Nephron progenitor cell (in vitro differentiated cells): ENCODE measurements at regions not wholly inside any gene's neighbourhood (a gene's known extent, or its start where the extent isn't known, plus 50 kb on each side); places are given as distances from the start of the nearest gene placed in this dataset.
"Not testable (repeated sequence)": the region's sequence is repeated elsewhere in the genome, so short reads cannot be mapped to it uniquely, and the experiment has no call there.

Source experiments
- DNase-seq: peaks from one replicate; pipeline ENCODE4 v3.0.0; 2021
- H3K27ac Mint-ChIP-seq: 2 replicates; pipeline ENCODE4 v1.8.0; 2021; ENCODE audit warnings: mild to moderate bottlenecking, moderate library complexity, mixed read lengths
- H3K27me3 Mint-ChIP-seq: 2 replicates; pipeline ENCODE4 v1.8.0; 2021; ENCODE audit warnings: mild to moderate bottlenecking, low read depth, mixed read lengths; ENCODE audit not compliant: poor library complexity
- H3K36me3 Mint-ChIP-seq: 2 replicates; pipeline ENCODE4 v1.8.0; 2021; ENCODE audit warnings: low read depth, mixed read lengths
- H3K4me1 Mint-ChIP-seq: 2 replicates; pipeline ENCODE4 v1.8.0; 2021; ENCODE audit warnings: mixed read lengths
- H3K4me3 Mint-ChIP-seq: 2 replicates; pipeline ENCODE4 v1.8.0; 2021; ENCODE audit warnings: mild to moderate bottlenecking, moderate library complexity, mixed read lengths
- H3K9me3 Mint-ChIP-seq: 2 replicates; pipeline ENCODE4 v1.8.0; 2021; ENCODE audit warnings: mild to moderate bottlenecking, moderate library complexity, mixed read lengths
- TF ChIP-seq, protein P1 (sequence below): fragments of 200-600 bp; sonication (generic); IDR thresholded peaks from 2 replicates; pipeline ENCODE4 v1.5.0; 2021; ENCODE audit warnings: antibody characterized with exemption

DNA sequence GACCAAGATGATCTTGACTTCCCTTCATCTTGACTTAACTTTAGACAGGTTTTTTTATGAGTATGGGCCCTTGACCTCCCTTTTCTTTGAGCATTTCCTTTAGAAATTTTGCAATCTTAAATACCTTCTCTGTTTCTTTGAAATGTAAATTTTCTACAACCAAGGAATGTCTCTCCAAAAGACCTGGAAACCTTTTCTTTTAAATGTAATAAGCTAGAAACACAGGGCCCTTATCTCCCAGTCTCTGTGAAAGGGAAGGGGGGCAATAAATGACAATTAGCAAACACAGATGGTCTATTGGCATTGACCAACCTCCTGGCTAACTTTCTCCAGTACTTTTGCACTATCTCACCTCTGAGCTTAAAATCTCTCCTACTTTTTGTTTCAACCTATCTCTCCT lies 144.3 kb upstream of the GK2 start:
- DNase-seq = no peak
- Mint-ChIP-seq H3K27me3 (no peaks in the 10 kb centered on the region), H3K36me3 (no peaks in the 10 kb centered on the region), H3K27ac (no peak overlapping the region), H3K9me3 (peaks cover 4% of the 10 kb centered on the region), H3K4me3 (no peak overlapping the region), H3K4me1 (no peaks in the 10 kb centered on the region)
- TF ChIP-seq, protein P1, sequence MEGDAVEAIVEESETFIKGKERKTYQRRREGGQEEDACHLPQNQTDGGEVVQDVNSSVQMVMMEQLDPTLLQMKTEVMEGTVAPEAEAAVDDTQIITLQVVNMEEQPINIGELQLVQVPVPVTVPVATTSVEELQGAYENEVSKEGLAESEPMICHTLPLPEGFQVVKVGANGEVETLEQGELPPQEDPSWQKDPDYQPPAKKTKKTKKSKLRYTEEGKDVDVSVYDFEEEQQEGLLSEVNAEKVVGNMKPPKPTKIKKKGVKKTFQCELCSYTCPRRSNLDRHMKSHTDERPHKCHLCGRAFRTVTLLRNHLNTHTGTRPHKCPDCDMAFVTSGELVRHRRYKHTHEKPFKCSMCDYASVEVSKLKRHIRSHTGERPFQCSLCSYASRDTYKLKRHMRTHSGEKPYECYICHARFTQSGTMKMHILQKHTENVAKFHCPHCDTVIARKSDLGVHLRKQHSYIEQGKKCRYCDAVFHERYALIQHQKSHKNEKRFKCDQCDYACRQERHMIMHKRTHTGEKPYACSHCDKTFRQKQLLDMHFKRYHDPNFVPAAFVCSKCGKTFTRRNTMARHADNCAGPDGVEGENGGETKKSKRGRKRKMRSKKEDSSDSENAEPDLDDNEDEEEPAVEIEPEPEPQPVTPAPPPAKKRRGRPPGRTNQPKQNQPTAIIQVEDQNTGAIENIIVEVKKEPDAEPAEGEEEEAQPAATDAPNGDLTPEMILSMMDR = no peak

DNA sequence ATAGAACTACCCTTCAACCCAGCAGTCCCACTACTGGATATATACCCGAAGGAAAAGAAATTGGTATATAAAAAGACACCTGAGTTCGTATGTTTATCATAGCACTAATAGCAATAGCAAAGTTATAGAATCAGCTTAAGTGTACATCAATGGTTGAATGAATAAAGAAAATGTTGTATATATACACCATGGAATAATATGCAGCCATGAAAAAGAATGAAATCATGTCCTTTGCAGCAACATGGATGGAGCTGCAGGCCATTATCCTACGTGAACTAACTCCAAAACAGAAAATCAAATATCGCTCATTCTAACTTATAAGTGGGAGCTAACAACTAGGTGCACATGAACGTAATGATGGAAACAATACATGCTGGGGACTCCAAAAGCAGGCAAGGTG lies 143.5 kb upstream of the GK2 start:
- TF ChIP-seq, protein P1 = no peak
- H3K27ac Mint-ChIP-seq = no peak overlapping the region
- DNase-seq = no peak
- H3K9me3 Mint-ChIP-seq = peaks cover 4% of the 10 kb centered on the region
- H3K36me3 Mint-ChIP-seq = no peaks in the 10 kb centered on the region
- no peaks in the 10 kb centered on the region for H3K27me3 Mint-ChIP-seq
- H3K4me1 Mint-ChIP-seq = no peaks in the 10 kb centered on the region
- H3K4me3 Mint-ChIP-seq = no peak overlapping the region

DNA sequence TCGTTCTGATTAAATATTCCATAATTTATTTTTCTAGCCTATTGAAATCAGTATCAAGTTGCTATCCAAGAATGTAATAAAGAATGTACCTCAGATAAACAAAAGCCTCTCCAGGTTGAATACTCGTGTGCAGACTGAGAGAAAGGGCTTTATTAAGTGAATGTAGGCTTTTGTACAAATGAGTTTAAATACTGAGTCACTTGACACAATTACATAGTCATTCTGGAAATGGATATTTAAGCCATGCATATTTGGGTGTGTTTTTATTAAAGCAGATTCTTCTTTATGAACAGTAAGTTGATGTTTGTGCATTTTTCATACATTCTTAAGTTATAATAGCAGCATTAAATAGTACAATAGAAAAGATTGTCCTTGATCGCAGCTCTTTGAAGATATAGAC lies 139.8 kb upstream of the GK2 start:
- no peak for DNase-seq
- no peaks in the 10 kb centered on the region for H3K4me1 Mint-ChIP-seq
- H3K27me3 Mint-ChIP-seq = no peaks in the 10 kb centered on the region
- no peaks in the 10 kb centered on the region for H3K36me3 Mint-ChIP-seq
- no peak overlapping the region for H3K4me3 Mint-ChIP-seq
- no peak overlapping the region for H3K27ac Mint-ChIP-seq
- peaks cover 4% of the 10 kb centered on the region for H3K9me3 Mint-ChIP-seq
- TF ChIP-seq, protein P1 = no peak

DNA sequence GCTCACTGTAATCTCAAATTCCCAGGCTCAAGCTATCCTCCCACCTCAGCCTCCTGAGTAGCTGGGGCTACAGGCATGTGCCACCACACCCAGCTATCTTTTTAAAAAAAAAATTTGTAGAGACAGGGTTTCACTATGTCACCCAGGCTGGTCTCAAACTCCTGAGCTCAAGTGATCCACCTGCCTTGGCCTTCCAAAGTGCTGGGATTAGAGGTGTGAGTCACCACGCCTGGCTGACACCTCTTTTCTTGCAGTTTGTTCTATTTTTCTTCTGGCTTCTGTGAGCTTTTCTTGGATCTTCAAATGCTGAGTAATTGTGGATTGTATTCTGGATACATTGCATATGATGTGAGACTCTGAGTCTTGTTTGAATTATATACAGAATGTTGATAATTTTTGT lies 137.3 kb upstream of the GK2 start:
- not testable (repeated sequence) for DNase-seq, H3K27me3 Mint-ChIP-seq, H3K27ac Mint-ChIP-seq, H3K9me3 Mint-ChIP-seq, H3K4me3 Mint-ChIP-seq, H3K36me3 Mint-ChIP-seq, H3K4me1 Mint-ChIP-seq

DNA sequence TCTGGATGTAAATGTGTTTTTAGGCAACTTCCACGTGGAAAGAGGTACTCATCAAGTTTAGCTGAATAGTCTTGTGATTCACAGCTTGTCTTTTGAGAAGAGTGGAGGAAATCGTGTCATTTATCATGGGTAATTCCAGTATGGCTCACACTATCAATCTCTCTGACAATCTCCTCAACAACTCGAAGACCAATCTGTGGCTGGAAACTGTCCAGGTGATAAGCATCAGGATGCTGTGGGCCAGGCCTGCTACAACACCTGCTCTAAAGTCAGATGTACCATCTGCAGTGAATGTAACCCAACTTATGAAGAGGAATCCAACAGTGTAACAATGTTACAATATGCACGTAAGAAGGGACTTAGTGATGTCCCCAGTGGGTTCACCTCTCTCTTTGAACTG lies 132.1 kb upstream of the GK2 start:
- H3K4me1 Mint-ChIP-seq = no peaks in the 10 kb centered on the region
- H3K27ac Mint-ChIP-seq = no peak overlapping the region
- no peaks in the 10 kb centered on the region for H3K36me3 Mint-ChIP-seq
- TF ChIP-seq, protein P1 = no peak
- no peak overlapping the region for H3K4me3 Mint-ChIP-seq
- no peaks in the 10 kb centered on the region for H3K9me3 Mint-ChIP-seq
- no peaks in the 10 kb centered on the region for H3K27me3 Mint-ChIP-seq
- no peak for DNase-seq

DNA sequence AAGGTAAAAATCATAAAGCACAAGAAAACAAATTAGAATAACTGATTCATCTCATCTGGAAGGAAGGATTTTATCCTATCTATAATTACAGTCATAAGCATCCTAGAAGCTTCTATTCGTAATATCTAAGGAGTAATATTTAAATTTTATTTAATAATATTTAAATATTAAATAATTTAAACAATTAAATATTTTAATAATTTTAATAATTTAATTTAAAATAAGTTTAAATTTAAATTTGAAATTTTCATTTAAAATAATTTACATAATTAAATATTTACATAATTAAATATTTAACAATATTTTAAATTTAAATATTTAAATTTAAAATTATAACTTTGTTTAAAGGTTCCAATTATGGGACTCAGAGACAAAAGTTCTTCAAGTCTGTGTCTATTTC lies 127.5 kb upstream of the GK2 start:
- H3K27me3 Mint-ChIP-seq = no peaks in the 10 kb centered on the region
- H3K36me3 Mint-ChIP-seq = no peaks in the 10 kb centered on the region
- no peak overlapping the region for H3K27ac Mint-ChIP-seq
- no peak for DNase-seq
- H3K4me1 Mint-ChIP-seq = no peaks in the 10 kb centered on the region
- TF ChIP-seq, protein P1 = no peak
- H3K9me3 Mint-ChIP-seq = no peaks in the 10 kb centered on the region
- no peak overlapping the region for H3K4me3 Mint-ChIP-seq
